ENCODE measurements at regions not wholly inside any gene's neighbourhood (a gene's known extent, or its start where the extent isn't known, plus 50 kb on each side); places are given as distances from the start of the nearest gene placed in this dataset.

DNA sequence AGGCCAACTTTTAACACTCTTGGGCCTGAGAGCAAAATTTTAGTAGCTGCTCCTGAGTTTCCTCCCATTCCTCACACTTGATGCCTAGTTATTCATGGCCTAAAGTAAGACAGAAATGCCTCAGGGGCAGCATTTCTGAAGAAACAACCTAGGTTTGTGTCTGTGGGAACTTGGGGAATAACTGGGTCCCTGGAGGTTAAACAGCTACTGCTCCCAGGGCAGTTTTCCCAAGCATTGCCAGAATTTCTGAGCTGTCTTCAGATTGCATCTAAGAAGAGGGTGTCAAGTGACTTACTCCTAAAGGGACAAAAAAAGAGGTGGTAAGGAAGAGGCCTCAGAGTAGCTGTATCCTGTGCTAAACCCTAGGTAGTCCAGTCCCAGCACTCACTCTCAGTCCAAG lies 130.8 kb upstream of the ACSL4 start:
- DNase-seq (ENCODE audit: low spot score) = no peak

DNA sequence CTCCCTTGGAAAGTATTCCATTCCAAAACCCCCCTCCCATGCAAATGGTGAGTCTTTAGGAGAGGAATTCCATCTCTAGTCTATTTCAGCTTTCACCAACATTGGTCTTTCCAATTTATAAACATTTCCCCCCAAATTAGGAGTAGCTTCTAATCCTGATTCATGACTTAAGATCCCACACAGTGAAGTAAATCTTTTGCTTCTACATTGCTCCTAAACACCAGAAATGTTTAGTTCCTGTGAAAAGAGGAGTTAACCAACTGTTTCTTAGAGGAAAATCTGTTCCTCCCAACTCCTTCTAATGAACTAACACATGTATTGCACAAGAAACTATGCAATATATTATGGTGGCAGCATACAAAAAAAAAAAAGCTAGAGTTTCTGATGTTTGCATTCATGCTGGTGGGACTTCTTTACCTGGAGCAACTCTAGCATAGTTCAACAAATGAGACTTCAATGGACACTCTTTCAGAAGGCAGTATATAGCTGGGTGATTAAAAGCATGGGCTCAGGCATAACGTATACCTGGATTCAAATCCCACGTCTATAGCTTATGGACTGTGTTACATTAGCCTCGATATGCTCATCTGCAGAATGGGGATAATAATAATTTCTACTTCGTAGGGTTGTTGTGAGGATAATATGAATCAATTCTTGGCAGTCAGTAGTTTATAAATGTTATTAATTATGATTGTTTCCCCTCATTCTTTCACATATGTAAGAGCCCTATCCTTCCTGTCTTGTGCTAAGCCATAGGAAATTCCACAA lies 131.6 kb upstream of the TMEM164 start:
- Histone ChIP-seq H3K4me1 (ENCODE audit: insufficient read depth, poor library complexity, severe bottlenecking) (peaks cover 6% of the 10 kb centered on the region), H3K4me3 (ENCODE audit: severe bottlenecking) (no peak overlapping the region), H3K36me3 (ENCODE audit: low read depth) (no peaks in the 10 kb centered on the region), H3K27ac (ENCODE audit: poor library complexity, severe bottlenecking) (no peak overlapping the region), H3K27me3 (ENCODE audit: insufficient read depth, poor library complexity, severe bottlenecking) (no peaks in the 10 kb centered on the region), H3K9me3 (ENCODE audit: severe bottlenecking) (no peaks in the 10 kb centered on the region)
- TF ChIP-seq, protein P1, sequence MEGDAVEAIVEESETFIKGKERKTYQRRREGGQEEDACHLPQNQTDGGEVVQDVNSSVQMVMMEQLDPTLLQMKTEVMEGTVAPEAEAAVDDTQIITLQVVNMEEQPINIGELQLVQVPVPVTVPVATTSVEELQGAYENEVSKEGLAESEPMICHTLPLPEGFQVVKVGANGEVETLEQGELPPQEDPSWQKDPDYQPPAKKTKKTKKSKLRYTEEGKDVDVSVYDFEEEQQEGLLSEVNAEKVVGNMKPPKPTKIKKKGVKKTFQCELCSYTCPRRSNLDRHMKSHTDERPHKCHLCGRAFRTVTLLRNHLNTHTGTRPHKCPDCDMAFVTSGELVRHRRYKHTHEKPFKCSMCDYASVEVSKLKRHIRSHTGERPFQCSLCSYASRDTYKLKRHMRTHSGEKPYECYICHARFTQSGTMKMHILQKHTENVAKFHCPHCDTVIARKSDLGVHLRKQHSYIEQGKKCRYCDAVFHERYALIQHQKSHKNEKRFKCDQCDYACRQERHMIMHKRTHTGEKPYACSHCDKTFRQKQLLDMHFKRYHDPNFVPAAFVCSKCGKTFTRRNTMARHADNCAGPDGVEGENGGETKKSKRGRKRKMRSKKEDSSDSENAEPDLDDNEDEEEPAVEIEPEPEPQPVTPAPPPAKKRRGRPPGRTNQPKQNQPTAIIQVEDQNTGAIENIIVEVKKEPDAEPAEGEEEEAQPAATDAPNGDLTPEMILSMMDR (IDR thresholded peaks at IDR 0.05; ENCODE audit: poor library complexity, severe bottlenecking) = no peak
- ATAC-seq (ENCODE audit: low read depth) (no peak), DNase-seq (ENCODE audit: low spot score) (no peak)

More for the DNA sequence above, 130.8 kb upstream of the ACSL4 start:
- Histone ChIP-seq H3K9me3 (ENCODE audit: severe bottlenecking) (no peaks in the 10 kb centered on the region), H3K4me1 (ENCODE audit: insufficient read depth, poor library complexity, severe bottlenecking) (no peaks in the 10 kb centered on the region), H3K27me3 (ENCODE audit: insufficient read depth, poor library complexity, severe bottlenecking) (no peaks in the 10 kb centered on the region), H3K27ac (ENCODE audit: poor library complexity, severe bottlenecking) (no peak overlapping the region), H3K36me3 (ENCODE audit: low read depth) (no peaks in the 10 kb centered on the region), H3K4me3 (ENCODE audit: severe bottlenecking) (no peak overlapping the region)
- TF ChIP-seq, protein P1 (IDR thresholded peaks at IDR 0.05; ENCODE audit: poor library complexity, severe bottlenecking) = no peak
- ATAC-seq (ENCODE audit: low read depth) = no peak

DNA sequence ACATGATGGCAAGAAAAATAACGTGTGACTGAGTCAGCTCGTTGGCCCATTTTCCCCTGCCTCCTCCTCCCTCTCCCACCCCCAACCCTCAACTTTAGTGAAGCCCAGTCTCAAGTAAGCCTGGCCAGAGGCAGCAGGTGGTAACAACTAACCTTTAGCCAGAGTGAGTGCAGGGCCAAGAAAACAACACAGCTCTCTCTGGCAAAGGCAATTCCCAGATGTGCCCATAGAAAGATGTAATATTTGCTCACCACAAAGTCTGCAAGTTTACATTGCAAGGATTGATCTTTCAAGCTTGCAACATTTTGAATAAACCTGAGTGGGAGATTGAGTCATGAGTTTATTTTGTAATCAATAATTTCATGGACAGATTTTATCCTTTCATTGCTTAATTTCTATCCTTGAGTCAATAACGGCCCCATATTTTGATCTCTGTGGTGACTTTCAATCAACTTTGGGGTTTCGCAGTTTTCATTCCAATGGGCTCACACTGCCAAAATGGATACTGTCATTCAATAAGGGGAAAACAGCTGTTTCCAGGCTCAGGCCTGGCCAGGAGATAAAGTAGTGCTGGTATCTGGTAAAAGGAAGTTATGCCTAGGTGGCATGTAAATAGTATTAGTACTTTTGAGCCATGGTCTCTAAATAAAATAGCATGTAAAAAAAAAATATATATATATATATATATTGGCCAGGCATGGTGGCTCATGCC lies 130.7 kb upstream of the TMEM164 start:
- Histone ChIP-seq H3K27me3 (ENCODE audit: insufficient read depth, poor library complexity, severe bottlenecking) (no peaks in the 10 kb centered on the region), H3K27ac (ENCODE audit: poor library complexity, severe bottlenecking) (no peak overlapping the region), H3K9me3 (ENCODE audit: severe bottlenecking) (no peaks in the 10 kb centered on the region), H3K4me1 (ENCODE audit: insufficient read depth, poor library complexity, severe bottlenecking) (peaks cover 6% of the 10 kb centered on the region), H3K36me3 (ENCODE audit: low read depth) (no peaks in the 10 kb centered on the region), H3K4me3 (ENCODE audit: severe bottlenecking) (no peak overlapping the region)
- ATAC-seq (ENCODE audit: low read depth) = no peak
- TF ChIP-seq, protein P1 (IDR thresholded peaks at IDR 0.05; ENCODE audit: poor library complexity, severe bottlenecking) = no peak
- DNase-seq (ENCODE audit: low spot score) = no peak

DNA sequence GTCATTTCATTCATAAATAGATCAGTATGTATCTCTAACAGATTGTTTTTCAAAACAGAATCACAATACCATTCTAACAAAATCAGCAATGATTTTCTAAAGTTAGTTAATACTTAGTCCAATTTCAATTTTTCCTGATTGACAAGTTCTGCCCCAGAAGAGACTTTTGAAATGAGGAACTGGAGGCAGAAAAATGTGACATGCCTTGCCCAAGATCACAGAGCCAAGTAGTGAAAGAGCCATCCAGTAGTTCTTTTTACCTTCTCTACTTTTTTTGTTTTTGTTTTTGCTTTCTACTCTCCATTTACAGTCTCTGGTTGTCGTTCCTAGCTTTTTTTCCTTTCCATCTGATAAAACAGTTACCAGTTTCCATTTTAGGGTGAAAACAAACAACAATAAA lies 129.3 kb upstream of the TMEM164 start:
- TF ChIP-seq, protein P1 (IDR thresholded peaks at IDR 0.05; ENCODE audit: poor library complexity, severe bottlenecking) = no peak
- H3K27me3 ChIP-seq (ENCODE audit: insufficient read depth, poor library complexity, severe bottlenecking) = no peaks in the 10 kb centered on the region
- DNase-seq (ENCODE audit: low spot score) = no peak
- no peaks in the 10 kb centered on the region for H3K9me3 ChIP-seq (ENCODE audit: severe bottlenecking)
- peaks cover 6% of the 10 kb centered on the region for H3K4me1 ChIP-seq (ENCODE audit: insufficient read depth, poor library complexity, severe bottlenecking)
- no peak for ATAC-seq (ENCODE audit: low read depth)
- no peak overlapping the region for H3K4me3 ChIP-seq (ENCODE audit: severe bottlenecking)
- H3K27ac ChIP-seq (ENCODE audit: poor library complexity, severe bottlenecking) = peak overlapping the region; percentile 35
- no peaks in the 10 kb centered on the region for H3K36me3 ChIP-seq (ENCODE audit: low read depth)

DNA sequence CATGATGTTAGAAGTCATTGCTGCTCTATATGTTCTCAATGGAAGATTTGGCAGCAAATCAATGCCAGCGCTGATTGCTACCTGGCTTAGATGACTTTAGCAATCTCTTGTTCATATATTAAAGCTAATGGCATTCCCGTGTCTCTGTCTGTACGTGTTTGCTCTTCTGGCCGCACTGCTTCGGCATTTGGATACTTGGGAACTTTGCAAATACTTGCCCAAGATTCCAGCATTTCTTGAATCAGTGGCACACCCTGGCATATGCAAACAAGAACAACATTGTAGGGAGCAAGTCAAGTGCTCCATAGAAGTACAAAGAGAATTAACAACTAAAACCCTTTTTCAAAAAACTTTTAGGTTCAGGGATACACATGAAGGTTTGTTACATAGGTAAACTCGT lies 128.9 kb upstream of the TMEM164 start:
- ATAC-seq (ENCODE audit: low read depth) (peak; percentile 77), DNase-seq (ENCODE audit: low spot score) (no peak)
- Histone ChIP-seq H3K36me3 (ENCODE audit: low read depth) (no peaks in the 10 kb centered on the region), H3K4me1 (ENCODE audit: insufficient read depth, poor library complexity, severe bottlenecking) (peaks cover 6% of the 10 kb centered on the region), H3K27ac (ENCODE audit: poor library complexity, severe bottlenecking) (peak overlapping the region; percentile 35), H3K4me3 (ENCODE audit: severe bottlenecking) (no peak overlapping the region), H3K9me3 (ENCODE audit: severe bottlenecking) (no peaks in the 10 kb centered on the region), H3K27me3 (ENCODE audit: insufficient read depth, poor library complexity, severe bottlenecking) (no peaks in the 10 kb centered on the region)
- TF ChIP-seq, protein P1 (IDR thresholded peaks at IDR 0.05; ENCODE audit: poor library complexity, severe bottlenecking) = no peak
